ENCODE measurements at regions not wholly inside any gene's neighbourhood (a gene's known extent, or its start where the extent isn't known, plus 50 kb on each side); places are given as distances from the start of the nearest gene placed in this dataset.
"Not testable (repeated sequence)": the region's sequence is repeated elsewhere in the genome, so short reads cannot be mapped to it uniquely, and the experiment has no call there.

- not testable (repeated sequence) for DNase-seq (ENCODE audit: low read depth, low spot score); FAIRE-seq
These were observed 164.4 kb downstream of the RND3 start for GRCh38 chr2:150323071-150323470.

DNA sequence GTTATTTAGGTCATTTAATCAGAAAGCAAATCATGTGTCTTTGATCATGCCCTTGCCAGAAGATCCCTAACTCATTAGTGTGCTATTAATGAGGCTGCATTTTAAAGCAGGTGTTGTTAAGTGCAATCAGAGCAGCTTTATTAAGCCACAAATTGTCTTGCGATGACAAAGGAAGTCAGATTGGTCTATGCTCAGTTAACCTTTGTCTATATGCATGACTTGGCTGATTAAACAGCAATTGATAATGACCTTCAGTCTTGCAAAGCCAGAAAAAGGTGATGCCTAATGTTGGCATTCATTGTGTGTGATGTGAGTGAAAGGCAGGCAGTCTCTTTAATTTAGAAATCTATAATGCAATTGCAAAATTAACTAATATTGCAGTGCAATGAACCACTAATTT lies 166.9 kb downstream of the RND3 start:
- DNase-seq (ENCODE audit: low read depth, low spot score) (no peak), FAIRE-seq (no peak)
- BruUV-seq (replicated peaks): no TSS peak
- Histone ChIP-seq H3K4me2 (ENCODE audit: insufficient read depth, low read length) (no peak overlapping the region), H3K9me1 (replicated peaks; ENCODE audit: control insufficient read depth, extremely low read depth, insufficient read depth, low read length) (no peaks in the 10 kb centered on the region), H2AFZ (ENCODE audit: low read depth, low read length) (no peak overlapping the region), H3K79me2 (ENCODE audit: control insufficient read depth, insufficient read depth, low read length) (no peaks in the 10 kb centered on the region), H3K27me3 (ENCODE audit: control insufficient read depth in 2 of 2, insufficient read depth in 2 of 2, low read length in 2 of 2) (no peaks in the 10 kb centered on the region), H3K9me3 (replicated peaks; ENCODE audit: control insufficient read depth, insufficient read depth, low read length) (no peaks in the 10 kb centered on the region), H4K20me1 (replicated peaks; ENCODE audit: control insufficient read depth, extremely low read depth, insufficient read depth, low read length) (no peaks in the 10 kb centered on the region), H3K9ac (replicated peaks; ENCODE audit: extremely low read depth, insufficient read depth, low read length) (no peak overlapping the region), H3K27ac (ENCODE audit: insufficient read depth, low read depth, low read length) (no peak overlapping the region), H3K4me1 (ENCODE audit: control insufficient read depth, extremely low read depth, insufficient read depth, low read length) (no peaks in the 10 kb centered on the region), H3K36me3 (ENCODE audit: control insufficient read depth in 2 of 2, extremely low read depth in 1 of 2, insufficient read depth in 2 of 2, low read length in 2 of 2) (no peaks in the 10 kb centered on the region), H3K4me3 (replicated peaks in 1 of 3; ENCODE audit: insufficient read depth in 1 of 3, low read depth in 1 of 3, low read length in 3 of 3) (no peak overlapping the region)
- TF ChIP-seq MYC (IDR thresholded peaks at IDR 0.05; ENCODE audit: low read depth, low read length): no peak
- no peak for TF ChIP-seq FOS (IDR thresholded peaks at IDR 0.05; ENCODE audit: borderline replicate concordance, insufficient read depth, low read length)
- TF ChIP-seq GATA2 (IDR thresholded peaks at IDR 0.05; ENCODE audit: insufficient read depth, insufficient read length, low read depth, low read length): no peak
- ChIA-PET POLR2A (no interaction called here), CTCF (interaction anchor here (2.3 kb wide), 1 partner anchor 11 kb away, joined by 5 read pairs; no protein-coding TSS in a partner anchor)
- dilution Hi-C loops (cut with MboI; ENCODE audit: extremely low pct_ligation_motif_present, low sequenced_read_pairs): no loop called here
- intact Hi-C loops (cut with micrococcal nuclease): no loop called here

More at GRCh38 chr2:150323071-150323470, 164.4 kb downstream of the RND3 start:
- H3K4me1 ChIP-seq (ENCODE audit: control insufficient read depth, extremely low read depth, insufficient read depth, low read length); H3K4me2 ChIP-seq (ENCODE audit: insufficient read depth, low read length); H3K27me3 ChIP-seq (ENCODE audit: control insufficient read depth in 2 of 2, insufficient read depth in 2 of 2, low read length in 2 of 2); CTCF ChIA-PET; H3K27ac ChIP-seq (ENCODE audit: insufficient read depth, low read depth, low read length); H3K79me2 ChIP-seq (ENCODE audit: control insufficient read depth, insufficient read depth, low read length); H3K9ac ChIP-seq (replicated peaks; ENCODE audit: extremely low read depth, insufficient read depth, low read length); H3K4me3 ChIP-seq (replicated peaks in 1 of 3; ENCODE audit: insufficient read depth in 1 of 3, low read depth in 1 of 3, low read length in 3 of 3); POLR2A ChIA-PET; H4K20me1 ChIP-seq (replicated peaks; ENCODE audit: control insufficient read depth, extremely low read depth, insufficient read depth, low read length); H3K9me1 ChIP-seq (replicated peaks; ENCODE audit: control insufficient read depth, extremely low read depth, insufficient read depth, low read length); dilution Hi-C loops (cut with MboI; ENCODE audit: extremely low pct_ligation_motif_present, low sequenced_read_pairs); H3K9me3 ChIP-seq (replicated peaks; ENCODE audit: control insufficient read depth, insufficient read depth, low read length); BruUV-seq (replicated peaks); intact Hi-C loops (cut with micrococcal nuclease); H2AFZ ChIP-seq (ENCODE audit: low read depth, low read length); H3K36me3 ChIP-seq (ENCODE audit: control insufficient read depth in 2 of 2, extremely low read depth in 1 of 2, insufficient read depth in 2 of 2, low read length in 2 of 2): not testable (repeated sequence)
